ENCODE measurements at regions not wholly inside any gene's neighbourhood (a gene's known extent, or its start where the extent isn't known, plus 50 kb on each side); places are given as distances from the start of the nearest gene placed in this dataset.

- no peak for DNase-seq (ENCODE audit: low read depth in 2 of 2)
Observed at GRCh38 chr2:41881249-41881648, 166.6 kb upstream of the PKDCC start.

GRCh38 chr2:41884718-41885117, 163.1 kb upstream of the PKDCC start:
- DNase-seq (ENCODE audit: low read depth in 2 of 2), result no peak

GRCh38 chr2:41886145-41886664, 161.6 kb upstream of the PKDCC start:
- no peak for DNase-seq (ENCODE audit: low read depth in 2 of 2)

- no peak for DNase-seq (ENCODE audit: low read depth in 2 of 2)
Observed at GRCh38 chr2:41886757-41887156, 161.1 kb upstream of the PKDCC start.

- no peak for DNase-seq (ENCODE audit: low read depth in 2 of 2)
Observed at GRCh38 chr2:41890341-41890740, 157.5 kb upstream of the PKDCC start.

GRCh38 chr2:41892476-41892875, 155.3 kb upstream of the PKDCC start:
- DNase-seq (ENCODE audit: low read depth in 2 of 2), result no peak

GRCh38 chr2:41894563-41895333, 153.1 kb upstream of the PKDCC start:
- no peak for DNase-seq (ENCODE audit: low read depth in 2 of 2)

GRCh38 chr2:41895334-41895664, 152.5 kb upstream of the PKDCC start:
- DNase-seq (ENCODE audit: low read depth in 2 of 2), result no peak

- DNase-seq (ENCODE audit: low read depth in 2 of 2), result no peak
Observed at GRCh38 chr2:41896186-41896846, 151.5 kb upstream of the PKDCC start.

- DNase-seq (ENCODE audit: low read depth in 2 of 2), result no peak
Observed at GRCh38 chr2:41899189-41899588, 148.6 kb upstream of the PKDCC start.

- DNase-seq (ENCODE audit: low read depth in 2 of 2), result no peak
Observed at GRCh38 chr2:41900101-41900577, 147.7 kb upstream of the PKDCC start.

GRCh38 chr2:41902897-41903296, 144.9 kb upstream of the PKDCC start:
- DNase-seq (ENCODE audit: low read depth in 2 of 2), result no peak

- DNase-seq (ENCODE audit: low read depth in 2 of 2), result no peak
Observed at GRCh38 chr2:41903474-41904135, 144.2 kb upstream of the PKDCC start.

- no peak for DNase-seq (ENCODE audit: low read depth in 2 of 2)
Observed at GRCh38 chr2:41904459-41904858, 143.4 kb upstream of the PKDCC start.

GRCh38 chr2:41905597-41906337, 142.1 kb upstream of the PKDCC start:
- DNase-seq (ENCODE audit: low read depth in 2 of 2), result no peak

GRCh38 chr2:41906338-41906725, 141.5 kb upstream of the PKDCC start:
- DNase-seq (ENCODE audit: low read depth in 2 of 2), result no peak

- DNase-seq (ENCODE audit: low read depth in 2 of 2), result no peak
Observed at GRCh38 chr2:41907141-41907540, 140.7 kb upstream of the PKDCC start.

GRCh38 chr2:41907771-41908207, 140.0 kb upstream of the PKDCC start:
- DNase-seq (ENCODE audit: low read depth in 2 of 2), result no peak

- DNase-seq (ENCODE audit: low read depth in 2 of 2), result no peak
Observed at GRCh38 chr2:41908349-41908748, 139.5 kb upstream of the PKDCC start.

- DNase-seq (ENCODE audit: low read depth in 2 of 2), result no peak
Observed at GRCh38 chr2:41909584-41909983, 138.2 kb upstream of the PKDCC start.

- no peak for DNase-seq (ENCODE audit: low read depth in 2 of 2)
Observed at GRCh38 chr2:41910126-41910525, 137.7 kb upstream of the PKDCC start.

GRCh38 chr2:41911033-41911432, 136.8 kb upstream of the PKDCC start:
- no peak for DNase-seq (ENCODE audit: low read depth in 2 of 2)
